Thyroid gland (tissue), 4 donors: ENCODE measurements at regions not wholly inside any gene's neighbourhood (a gene's known extent, or its start where the extent isn't known, plus 50 kb on each side); places are given as distances from the start of the nearest gene placed in this dataset.

Experiments used
- DNase-seq, 2 donors: peaks; one replicate each; pipeline ENCODE4 v3.0.0-alpha.2; 2019
- H3K27ac ChIP-seq, 3 donors: fragments of 200-600 bp; sonication (generic); 1 replicate in 2 of 3; 2 replicates in 1 of 3; pipeline ENCODE4 v1.5.1; 2016 to 2019; ENCODE audit warnings: mild to moderate bottlenecking in 1 of 3, moderate library complexity in 1 of 3
- H3K27me3 ChIP-seq: fragments of 200-600 bp; sonication (generic); one replicate; pipeline ENCODE4 v1.5.1; 2019
- H3K36me3 ChIP-seq, 2 donors: fragments of 200-600 bp; sonication (generic); one replicate each; pipeline ENCODE4 v1.5.1; 2016 to 2019
- H3K4me1 ChIP-seq, 2 donors: fragments of 200-600 bp; sonication (generic); one replicate each; pipeline ENCODE4 v1.5.1; 2017 to 2019
- H3K4me3 ChIP-seq, 3 donors: fragments of 200-600 bp; sonication (generic); replicated peaks in 1 of 3; 1 replicate in 2 of 3; 2 replicates in 1 of 3; pipeline ENCODE4 v1.5.1; 2016; ENCODE audit warnings: mild to moderate bottlenecking in 1 of 3
- H3K9me3 ChIP-seq: fragments of 200-600 bp; sonication (generic); one replicate; pipeline ENCODE4 v1.5.1; 2017
- CTCF ChIP-seq, 6 experiments: fragments of 200-600 bp in 3 of 6; fragments of 450-650 bp in 3 of 6; sonication (generic) in 3 of 6; IDR thresholded peaks; one replicate each; pipeline ENCODE4 v1.5.1; 2016 to 2019; ENCODE audit warnings: antibody characterized with exemption in 6 of 6, mild to moderate bottlenecking in 2 of 6, inconsistent platforms in 1 of 6, moderate library complexity in 1 of 6
- POLR2A ChIP-seq, 2 donors: fragments of 450-650 bp; IDR thresholded peaks; one replicate each; pipeline ENCODE4 v1.6.1; 2017; ENCODE audit warnings: antibody characterized with exemption in 2 of 2, mild to moderate bottlenecking in 2 of 2, moderate library complexity in 1 of 2
- WGBS, 2 donors: methylation state at CpG; one replicate each; pipeline ENCODE4 v1.1.5; 2017; 5-methylcytosine and 5-hydroxymethylcytosine counted together
- intact Hi-C: fragments of 100-400 bp; cut with DNase I; formaldehyde crosslinking; loops from one replicate; pipeline ENCODE4 v1.15.1; 2023

GRCh38 chr21:27589781-27590180 lies 622.9 kb upstream of the ADAMTS5 start:
- Histone ChIP-seq H3K4me1 (no peaks in the 10 kb centered on the region), H3K27ac (no peak overlapping the region), H3K4me3 (no peak overlapping the region), H3K9me3 (no peaks in the 10 kb centered on the region), H3K27me3 (no peaks in the 10 kb centered on the region), H3K36me3 (no peaks in the 10 kb centered on the region)
- intact Hi-C loops: no loop called here
- no peak for DNase-seq
- TF ChIP-seq CTCF (IDR thresholded peaks at IDR 0.05) (no peak), POLR2A (IDR thresholded peaks at IDR 0.05) (no peak)
- 73 to 82% methylated on average over 3 of the region's 3 CpGs for WGBS, 2 donors

- no peak for DNase-seq
- Histone ChIP-seq H3K9me3 (no peaks in the 10 kb centered on the region), H3K4me3 (no peak overlapping the region), H3K27me3 (no peaks in the 10 kb centered on the region), H3K36me3 (no peaks in the 10 kb centered on the region), H3K4me1 (no peaks in the 10 kb centered on the region), H3K27ac (no peak overlapping the region)
- intact Hi-C loops: no loop called here
- no peak for TF ChIP-seq CTCF (IDR thresholded peaks at IDR 0.05)
- no peak for TF ChIP-seq POLR2A (IDR thresholded peaks at IDR 0.05)
- 93% methylated on average over 10 of the region's 10 CpGs for WGBS, 2 donors
Observed at GRCh38 chr21:27586986-27587385, 620.1 kb upstream of the ADAMTS5 start.

GRCh38 chr21:27586326-27586725 lies 619.4 kb upstream of the ADAMTS5 start:
- 87 to 88% methylated on average over 3 of the region's 3 CpGs for WGBS, 2 donors
- H3K36me3 ChIP-seq: no peaks in the 10 kb centered on the region
- DNase-seq: no peak
- no peaks in the 10 kb centered on the region for H3K27me3 ChIP-seq
- H3K4me1 ChIP-seq: no peaks in the 10 kb centered on the region
- no peak overlapping the region for H3K27ac ChIP-seq
- intact Hi-C loops: no loop called here
- H3K9me3 ChIP-seq: no peaks in the 10 kb centered on the region
- H3K4me3 ChIP-seq: no peak overlapping the region
- TF ChIP-seq CTCF (IDR thresholded peaks at IDR 0.05): no peak
- no peak for TF ChIP-seq POLR2A (IDR thresholded peaks at IDR 0.05)

GRCh38 chr21:27584256-27584655 lies 617.4 kb upstream of the ADAMTS5 start:
- no peaks in the 10 kb centered on the region for H3K27me3 ChIP-seq
- H3K4me1 ChIP-seq: peaks cover 0 to 6% of the 10 kb centered on the region in 2 donors
- no peaks in the 10 kb centered on the region for H3K36me3 ChIP-seq
- 74 to 84% methylated on average over 1 of the region's 1 CpG for WGBS, 2 donors
- no peak overlapping the region for H3K4me3 ChIP-seq
- intact Hi-C loops: no loop called here
- no peak overlapping the region for H3K27ac ChIP-seq
- TF ChIP-seq CTCF (IDR thresholded peaks at IDR 0.05) (no peak), POLR2A (IDR thresholded peaks at IDR 0.05) (no peak)
- H3K9me3 ChIP-seq: no peaks in the 10 kb centered on the region
- DNase-seq: no peak

- Histone ChIP-seq H3K27ac (no peak overlapping the region), H3K4me1 (peaks cover 0 to 6% of the 10 kb centered on the region in 2 donors), H3K9me3 (no peaks in the 10 kb centered on the region), H3K27me3 (no peaks in the 10 kb centered on the region), H3K36me3 (no peaks in the 10 kb centered on the region), H3K4me3 (no peak overlapping the region)
- no peak for DNase-seq
- WGBS, 2 donors: 65 to 83% methylated on average over 3 of the region's 3 CpGs
- TF ChIP-seq POLR2A (IDR thresholded peaks at IDR 0.05): no peak
- no peak for TF ChIP-seq CTCF (IDR thresholded peaks at IDR 0.05)
- intact Hi-C loops: no loop called here
Observed at GRCh38 chr21:27582948-27583430, 616.1 kb upstream of the ADAMTS5 start.
